WTC11 (cell line): ENCODE measurements at regions not wholly inside any gene's neighbourhood (a gene's known extent, or its start where the extent isn't known, plus 50 kb on each side); places are given as distances from the start of the nearest gene placed in this dataset.
"Not testable (repeated sequence)": the region's sequence is repeated elsewhere in the genome, so short reads cannot be mapped to it uniquely, and the experiment has no call there.

ENCODE experiments used
- ATAC-seq: fragments of 200-7000 bp; cut with Tn5 transposase; 2 replicates; pipeline ENCODE4 v1.10.0; 2021; ENCODE audit warnings: mild to moderate bottlenecking, moderate library complexity
- CTCF ChIA-PET: fragments of 300-600 bp; sonication (Branson Sonifier 250); formaldehyde crosslinking; loops from one replicate; lab custom pipeline; 2021; ENCODE audit warnings: antibody characterized with exemption; lab: Charles Lee
- POLR2A ChIA-PET: fragments of 350-600 bp; sonication (Branson Sonifier 250); formaldehyde crosslinking; loops from one replicate; lab custom pipeline; 2021; ENCODE audit warnings: antibody characterized with exemption; lab: Charles Lee
- DNase-seq: peaks from one replicate; pipeline ENCODE4 v3.0.0; 2021; ENCODE audit warnings: low spot score
- H3K27ac Mint-ChIP-seq: 2 replicates; pipeline ENCODE4 v1.8.0; 2021; ENCODE audit warnings: mixed read lengths
- H3K27me3 Mint-ChIP-seq: 2 replicates; pipeline ENCODE4 v1.8.0; 2021; ENCODE audit warnings: low read depth, mild to moderate bottlenecking, moderate library complexity, mixed read lengths
- H3K36me3 Mint-ChIP-seq: 2 replicates; pipeline ENCODE4 v1.8.0; 2021; ENCODE audit warnings: mixed read lengths
- H3K4me1 Mint-ChIP-seq: 2 replicates; pipeline ENCODE4 v1.8.0; 2022; ENCODE audit warnings: mixed read lengths
- H3K4me3 Mint-ChIP-seq: 2 replicates; pipeline ENCODE4 v1.8.0; 2021; ENCODE audit warnings: mild to moderate bottlenecking, moderate library complexity, mixed read lengths
- H3K9me3 Mint-ChIP-seq: 2 replicates; pipeline ENCODE4 v1.8.0; 2021; ENCODE audit warnings: mixed read lengths
- ATF2 ChIP-seq: sonication (generic); formaldehyde crosslinking; IDR thresholded peaks from 2 replicates; pipeline ENCODE4 v1.8.1; 2022; ENCODE audit warnings: low read depth, missing genetic modification reagents, borderline replicate concordance
- EMX1 ChIP-seq: fragments of 250-450 bp; sonication (Bioruptor Pico); IDR thresholded peaks from 2 replicates; pipeline ENCODE4 v1.8.0; 2021; ENCODE audit warnings: mild to moderate bottlenecking
- GABPB1 ChIP-seq: sonication (generic); formaldehyde crosslinking; IDR thresholded peaks from 2 replicates; pipeline ENCODE4 v1.8.1; 2023; ENCODE audit warnings: mild to moderate bottlenecking, missing genetic modification reagents
- GRHL2 ChIP-seq: fragments of 250-450 bp; sonication (Bioruptor Pico); IDR thresholded peaks from 2 replicates; pipeline ENCODE4 v1.8.0; 2022; ENCODE audit warnings: mild to moderate bottlenecking, moderate library complexity; ENCODE audit not compliant: insufficient replicate concordance, severe bottlenecking
- HMGA2 ChIP-seq: fragments of 250-450 bp; sonication (Bioruptor Pico); IDR thresholded peaks from 2 replicates; pipeline ENCODE4 v1.4.0; 2021; ENCODE audit warnings: mild to moderate bottlenecking, moderate library complexity
- MXD4 ChIP-seq: fragments of 250-450 bp; sonication (Bioruptor Pico); IDR thresholded peaks from 2 replicates; pipeline ENCODE4 v1.8.0; 2021; ENCODE audit warnings: mild to moderate bottlenecking, moderate library complexity, borderline replicate concordance
- OVOL2 ChIP-seq: fragments of 250-450 bp; sonication (Bioruptor Pico); IDR thresholded peaks from 2 replicates; pipeline ENCODE4 v1.9.0; 2021; ENCODE audit warnings: mild to moderate bottlenecking, borderline replicate concordance
- PRRX2 ChIP-seq: fragments of 250-450 bp; sonication (Bioruptor Pico); IDR thresholded peaks from 2 replicates; pipeline ENCODE4 v1.8.0; 2021; ENCODE audit warnings: mild to moderate bottlenecking
- SOX15 ChIP-seq: fragments of 250-450 bp; sonication (Bioruptor Pico); IDR thresholded peaks from 2 replicates; pipeline ENCODE4 v1.9.0; 2021; ENCODE audit warnings: mild to moderate bottlenecking
- TEAD1 ChIP-seq: sonication (generic); formaldehyde crosslinking; IDR thresholded peaks from 2 replicates; pipeline ENCODE4 v1.8.0; 2022; ENCODE audit warnings: mild to moderate bottlenecking, missing genetic modification reagents
- ZNF219 ChIP-seq: sonication (generic); formaldehyde crosslinking; IDR thresholded peaks from 2 replicates; pipeline ENCODE4 v1.8.0; 2023; ENCODE audit warnings: missing genetic modification reagents, mild to moderate bottlenecking, borderline replicate concordance
- TF ChIP-seq, protein P1 (sequence below): sonication (generic); formaldehyde crosslinking; conservative IDR thresholded peaks from 2 replicates; pipeline ENCODE4 v1.8.1; 2023; ENCODE audit warnings: mild to moderate bottlenecking, low read depth, missing genetic modification reagents, moderate library complexity
- TF ChIP-seq, protein P2 (sequence below): sonication (generic); formaldehyde crosslinking; IDR thresholded peaks from 2 replicates; pipeline ENCODE4 v1.8.1; 2023; ENCODE audit warnings: mild to moderate bottlenecking, missing genetic modification reagents, moderate library complexity
- TF ChIP-seq, protein P3 (sequence below): sonication (generic); formaldehyde crosslinking; IDR thresholded peaks from 2 replicates; pipeline ENCODE4 v1.8.0; 2022; ENCODE audit warnings: mild to moderate bottlenecking, missing genetic modification reagents
- TF ChIP-seq, protein P4 (sequence below): fragments of 250-450 bp; sonication (Bioruptor Pico); IDR thresholded peaks from 2 replicates; pipeline ENCODE4 v1.8.0; 2021; ENCODE audit warnings: mild to moderate bottlenecking
- TF ChIP-seq, protein P5 (sequence below): sonication (generic); formaldehyde crosslinking; IDR thresholded peaks from 2 replicates; pipeline ENCODE4 v1.8.0; 2023; ENCODE audit warnings: missing genetic modification reagents, mild to moderate bottlenecking, borderline replicate concordance

- TF ChIP-seq, protein P1, sequence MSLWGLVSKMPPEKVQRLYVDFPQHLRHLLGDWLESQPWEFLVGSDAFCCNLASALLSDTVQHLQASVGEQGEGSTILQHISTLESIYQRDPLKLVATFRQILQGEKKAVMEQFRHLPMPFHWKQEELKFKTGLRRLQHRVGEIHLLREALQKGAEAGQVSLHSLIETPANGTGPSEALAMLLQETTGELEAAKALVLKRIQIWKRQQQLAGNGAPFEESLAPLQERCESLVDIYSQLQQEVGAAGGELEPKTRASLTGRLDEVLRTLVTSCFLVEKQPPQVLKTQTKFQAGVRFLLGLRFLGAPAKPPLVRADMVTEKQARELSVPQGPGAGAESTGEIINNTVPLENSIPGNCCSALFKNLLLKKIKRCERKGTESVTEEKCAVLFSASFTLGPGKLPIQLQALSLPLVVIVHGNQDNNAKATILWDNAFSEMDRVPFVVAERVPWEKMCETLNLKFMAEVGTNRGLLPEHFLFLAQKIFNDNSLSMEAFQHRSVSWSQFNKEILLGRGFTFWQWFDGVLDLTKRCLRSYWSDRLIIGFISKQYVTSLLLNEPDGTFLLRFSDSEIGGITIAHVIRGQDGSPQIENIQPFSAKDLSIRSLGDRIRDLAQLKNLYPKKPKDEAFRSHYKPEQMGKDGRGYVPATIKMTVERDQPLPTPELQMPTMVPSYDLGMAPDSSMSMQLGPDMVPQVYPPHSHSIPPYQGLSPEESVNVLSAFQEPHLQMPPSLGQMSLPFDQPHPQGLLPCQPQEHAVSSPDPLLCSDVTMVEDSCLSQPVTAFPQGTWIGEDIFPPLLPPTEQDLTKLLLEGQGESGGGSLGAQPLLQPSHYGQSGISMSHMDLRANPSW (CRISPR knock-in tag), result no peak
- TF ChIP-seq TEAD1, result no peak
- TF ChIP-seq HMGA2 (CRISPR knock-in tag), result no peak
- TF ChIP-seq, protein P2, sequence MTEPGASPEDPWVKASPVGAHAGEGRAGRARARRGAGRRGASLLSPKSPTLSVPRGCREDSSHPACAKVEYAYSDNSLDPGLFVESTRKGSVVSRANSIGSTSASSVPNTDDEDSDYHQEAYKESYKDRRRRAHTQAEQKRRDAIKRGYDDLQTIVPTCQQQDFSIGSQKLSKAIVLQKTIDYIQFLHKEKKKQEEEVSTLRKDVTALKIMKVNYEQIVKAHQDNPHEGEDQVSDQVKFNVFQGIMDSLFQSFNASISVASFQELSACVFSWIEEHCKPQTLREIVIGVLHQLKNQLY, result no peak
- TF ChIP-seq, all 79 proteins: peak for 0
These were observed 141.8 kb downstream of the NPIPB5 start (continued) for GRCh38 chr16:22652463-22652845.

DNA sequence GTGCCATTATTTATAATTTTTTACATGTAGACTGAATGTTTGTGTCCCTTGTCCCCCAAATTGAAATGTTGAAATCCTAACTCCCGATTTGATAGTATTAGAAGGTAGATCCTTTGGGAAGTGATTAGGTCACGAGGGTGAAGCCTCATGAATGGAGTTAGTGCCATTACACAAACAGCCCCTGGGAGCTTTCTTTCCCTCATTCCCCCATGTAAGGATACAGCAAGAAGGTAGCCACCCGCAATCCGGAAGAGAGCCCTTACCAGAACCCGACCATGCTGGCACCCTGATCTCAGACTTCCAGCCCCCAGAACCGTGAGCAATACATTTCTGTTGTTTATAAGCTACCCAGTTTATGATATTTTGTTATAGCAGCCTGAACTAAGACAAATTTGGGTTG is 143.2 kb downstream of the NPIPB5 start:
- TF ChIP-seq, protein P3, sequence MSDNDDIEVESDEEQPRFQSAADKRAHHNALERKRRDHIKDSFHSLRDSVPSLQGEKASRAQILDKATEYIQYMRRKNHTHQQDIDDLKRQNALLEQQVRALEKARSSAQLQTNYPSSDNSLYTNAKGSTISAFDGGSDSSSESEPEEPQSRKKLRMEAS, result no peak
- TF ChIP-seq OVOL2 (CRISPR knock-in tag) (no peak), HMGA2 (CRISPR knock-in tag) (no peak), SOX15 (CRISPR knock-in tag) (no peak)
- no peak for ATAC-seq
- H3K36me3 Mint-ChIP-seq, result no peaks in the 10 kb centered on the region
- 0 out of 2 replicates have a peak, but pooled peaks cover 3% of the 10 kb centered on the region for H3K9me3 Mint-ChIP-seq
- ChIA-PET POLR2A (no interaction called here), CTCF (no interaction called here)
- H3K4me3 Mint-ChIP-seq, result no peak overlapping the region
- H3K27me3 Mint-ChIP-seq, result no peaks in the 10 kb centered on the region
- H3K4me1 Mint-ChIP-seq, result no peaks in the 10 kb centered on the region
- DNase-seq, result no peak
- H3K27ac Mint-ChIP-seq, result no peak overlapping the region

DNA sequence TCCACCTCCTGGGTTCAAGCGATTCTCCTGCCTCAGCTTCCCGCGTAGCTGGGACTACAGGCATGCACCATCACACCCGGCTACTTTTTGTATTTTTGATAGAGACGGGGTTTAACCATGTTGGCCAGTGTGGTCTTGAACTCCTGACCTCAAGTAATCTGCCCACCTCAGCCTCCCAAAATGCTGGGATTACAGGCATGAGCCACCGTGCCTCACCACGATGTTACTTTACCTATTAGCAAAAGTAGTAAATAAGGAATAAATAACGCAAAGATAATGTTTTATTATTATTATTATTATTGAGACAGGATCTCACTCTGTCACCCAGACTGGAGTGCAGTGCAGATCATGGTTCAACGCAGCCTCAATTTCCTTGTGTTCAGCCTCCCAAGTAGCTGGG is 145.9 kb downstream of the NPIPB5 start:
- H3K4me3 Mint-ChIP-seq, H3K36me3 Mint-ChIP-seq, DNase-seq, CTCF ChIA-PET, H3K4me1 Mint-ChIP-seq, H3K27ac Mint-ChIP-seq, ATAC-seq, H3K27me3 Mint-ChIP-seq, H3K9me3 Mint-ChIP-seq, POLR2A ChIA-PET: not testable (repeated sequence)

GRCh38 chr16:22659933-22660332 is 149.2 kb downstream of the NPIPB5 start:
- H3K9me3 Mint-ChIP-seq, result 0 out of 2 replicates have a peak, but pooled peaks cover 3% of the 10 kb centered on the region

GRCh38 chr16:22660441-22661160 is 149.9 kb downstream of the NPIPB5 start:
- CTCF ChIA-PET, result no interaction called here

More at GRCh38 chr16:22659933-22660332, 149.2 kb downstream of the NPIPB5 start:
- H3K4me3 Mint-ChIP-seq, result no peak overlapping the region
- DNase-seq, result no peak
- H3K36me3 Mint-ChIP-seq, result no peaks in the 10 kb centered on the region
- POLR2A ChIA-PET, result no interaction called here
- no peak for ATAC-seq
- no peaks in the 10 kb centered on the region for H3K27me3 Mint-ChIP-seq
- TF ChIP-seq GRHL2 (CRISPR knock-in tag) (no peak), ZNF219 (no peak)
- TF ChIP-seq, protein P4, sequence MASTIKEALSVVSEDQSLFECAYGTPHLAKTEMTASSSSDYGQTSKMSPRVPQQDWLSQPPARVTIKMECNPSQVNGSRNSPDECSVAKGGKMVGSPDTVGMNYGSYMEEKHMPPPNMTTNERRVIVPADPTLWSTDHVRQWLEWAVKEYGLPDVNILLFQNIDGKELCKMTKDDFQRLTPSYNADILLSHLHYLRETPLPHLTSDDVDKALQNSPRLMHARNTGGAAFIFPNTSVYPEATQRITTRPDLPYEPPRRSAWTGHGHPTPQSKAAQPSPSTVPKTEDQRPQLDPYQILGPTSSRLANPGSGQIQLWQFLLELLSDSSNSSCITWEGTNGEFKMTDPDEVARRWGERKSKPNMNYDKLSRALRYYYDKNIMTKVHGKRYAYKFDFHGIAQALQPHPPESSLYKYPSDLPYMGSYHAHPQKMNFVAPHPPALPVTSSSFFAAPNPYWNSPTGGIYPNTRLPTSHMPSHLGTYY (CRISPR knock-in tag), result no peak
- TF ChIP-seq, all 79 proteins: peak for 0
- CTCF ChIA-PET, result no interaction called here
- H3K4me1 Mint-ChIP-seq, result no peaks in the 10 kb centered on the region
- H3K27ac Mint-ChIP-seq, result no peak overlapping the region

More at GRCh38 chr16:22660441-22661160, 149.9 kb downstream of the NPIPB5 start:
- Mint-ChIP-seq H3K9me3 (0 out of 2 replicates have a peak, but pooled peaks cover 3% of the 10 kb centered on the region), H3K27me3 (no peaks in the 10 kb centered on the region), H3K4me3 (no peak overlapping the region), H3K27ac (no peak overlapping the region), H3K36me3 (no peaks in the 10 kb centered on the region), H3K4me1 (no peaks in the 10 kb centered on the region)
- POLR2A ChIA-PET, result no interaction called here
- no peak for TF ChIP-seq PRRX2
- TF ChIP-seq ATF2 (CRISPR knock-in tag), result no peak
- TF ChIP-seq GABPB1 (CRISPR knock-in tag), result no peak
- TF ChIP-seq EMX1 (CRISPR knock-in tag), result no peak
- TF ChIP-seq, protein P5, sequence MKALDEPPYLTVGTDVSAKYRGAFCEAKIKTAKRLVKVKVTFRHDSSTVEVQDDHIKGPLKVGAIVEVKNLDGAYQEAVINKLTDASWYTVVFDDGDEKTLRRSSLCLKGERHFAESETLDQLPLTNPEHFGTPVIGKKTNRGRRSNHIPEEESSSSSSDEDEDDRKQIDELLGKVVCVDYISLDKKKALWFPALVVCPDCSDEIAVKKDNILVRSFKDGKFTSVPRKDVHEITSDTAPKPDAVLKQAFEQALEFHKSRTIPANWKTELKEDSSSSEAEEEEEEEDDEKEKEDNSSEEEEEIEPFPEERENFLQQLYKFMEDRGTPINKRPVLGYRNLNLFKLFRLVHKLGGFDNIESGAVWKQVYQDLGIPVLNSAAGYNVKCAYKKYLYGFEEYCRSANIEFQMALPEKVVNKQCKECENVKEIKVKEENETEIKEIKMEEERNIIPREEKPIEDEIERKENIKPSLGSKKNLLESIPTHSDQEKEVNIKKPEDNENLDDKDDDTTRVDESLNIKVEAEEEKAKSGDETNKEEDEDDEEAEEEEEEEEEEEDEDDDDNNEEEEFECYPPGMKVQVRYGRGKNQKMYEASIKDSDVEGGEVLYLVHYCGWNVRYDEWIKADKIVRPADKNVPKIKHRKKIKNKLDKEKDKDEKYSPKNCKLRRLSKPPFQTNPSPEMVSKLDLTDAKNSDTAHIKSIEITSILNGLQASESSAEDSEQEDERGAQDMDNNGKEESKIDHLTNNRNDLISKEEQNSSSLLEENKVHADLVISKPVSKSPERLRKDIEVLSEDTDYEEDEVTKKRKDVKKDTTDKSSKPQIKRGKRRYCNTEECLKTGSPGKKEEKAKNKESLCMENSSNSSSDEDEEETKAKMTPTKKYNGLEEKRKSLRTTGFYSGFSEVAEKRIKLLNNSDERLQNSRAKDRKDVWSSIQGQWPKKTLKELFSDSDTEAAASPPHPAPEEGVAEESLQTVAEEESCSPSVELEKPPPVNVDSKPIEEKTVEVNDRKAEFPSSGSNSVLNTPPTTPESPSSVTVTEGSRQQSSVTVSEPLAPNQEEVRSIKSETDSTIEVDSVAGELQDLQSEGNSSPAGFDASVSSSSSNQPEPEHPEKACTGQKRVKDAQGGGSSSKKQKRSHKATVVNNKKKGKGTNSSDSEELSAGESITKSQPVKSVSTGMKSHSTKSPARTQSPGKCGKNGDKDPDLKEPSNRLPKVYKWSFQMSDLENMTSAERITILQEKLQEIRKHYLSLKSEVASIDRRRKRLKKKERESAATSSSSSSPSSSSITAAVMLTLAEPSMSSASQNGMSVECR (CRISPR knock-in tag), result no peak
- TF ChIP-seq MXD4 (CRISPR knock-in tag), result no peak
- no peak for TF ChIP-seq HMGA2 (CRISPR knock-in tag)
- ATAC-seq (no peak), DNase-seq (no peak)
